PC-9 (cell line): ENCODE measurements at regions not wholly inside any gene's neighbourhood (a gene's known extent, or its start where the extent isn't known, plus 50 kb on each side); places are given as distances from the start of the nearest gene placed in this dataset.

Experiments
- BruUV-seq: library from RNA; stranded (reverse); fragments of 400-500 nt; replicated peaks from 2 replicates; lab custom pipeline; 2021; lab: Mats Ljungman, UMichigan
- CTCF ChIA-PET: fragments of 300-600 bp; sonication (Branson Sonifier 250); formaldehyde crosslinking; loops from one replicate; lab custom pipeline; 2022; ENCODE audit warnings: antibody characterized with exemption; lab: Charles Lee
- POLR2A ChIA-PET: fragments of 300-600 bp; sonication (Branson Sonifier 250); formaldehyde crosslinking; loops from one replicate; lab custom pipeline; 2022; ENCODE audit warnings: antibody characterized with exemption; ENCODE audit not compliant: unreplicated experiment; lab: Charles Lee
- DNase-seq, 2 experiments: peaks; one replicate each; pipeline versions ENCODE4 v3.0.0 to v3.0.0-alpha.2; 2015 to 2022; ENCODE audit warnings: mixed read lengths in 1 of 2
- H2AFZ ChIP-seq: fragments of 200-600 bp; sonication (generic); 2 replicates; pipeline ENCODE4 v1.8.1; 2017; ENCODE audit warnings: antibody characterized with exemption
- H3F3A ChIP-seq: fragments of 200-600 bp; sonication (generic); 2 replicates; pipeline ENCODE4 v1.8.1; 2017; ENCODE audit warnings: antibody characterized with exemption, mild to moderate bottlenecking, low read depth; ENCODE audit not compliant: insufficient read depth
- H3K27ac ChIP-seq: fragments of 200-600 bp; sonication (generic); 2 replicates; pipeline ENCODE4 v1.6.1; 2016; ENCODE audit warnings: mixed run types
- H3K27me3 ChIP-seq: fragments of 200-600 bp; sonication (generic); 2 replicates; pipeline ENCODE4 v1.6.1; 2016; ENCODE audit warnings: low read depth, mixed run types; ENCODE audit not compliant: insufficient read depth
- H3K36me3 ChIP-seq: fragments of 200-600 bp; sonication (generic); 2 replicates; pipeline ENCODE4 v1.6.1; 2016; ENCODE audit warnings: low read depth, mixed run types
- H3K4me1 ChIP-seq: fragments of 200-600 bp; sonication (generic); replicated peaks from 2 replicates; pipeline ENCODE4 v1.6.1; 2016; ENCODE audit warnings: mixed run types; ENCODE audit not compliant: insufficient read depth
- H3K4me2 ChIP-seq: fragments of 200-600 bp; sonication (generic); 2 replicates; pipeline ENCODE4 v1.6.1; 2017; ENCODE audit warnings: mixed run types
- H3K4me3 ChIP-seq: fragments of 200-600 bp; sonication (generic); 2 replicates; pipeline ENCODE4 v1.6.1; 2016; ENCODE audit warnings: mixed run types
- H3K79me2 ChIP-seq: fragments of 200-600 bp; sonication (generic); 2 replicates; pipeline ENCODE4 v1.6.1; 2017; ENCODE audit warnings: low read depth, mixed run types
- H3K9me2 ChIP-seq: fragments of 200-600 bp; sonication (generic); 2 replicates; pipeline ENCODE4 v1.8.1; 2017; ENCODE audit warnings: mild to moderate bottlenecking; ENCODE audit not compliant: insufficient read depth
- H3K9me3 ChIP-seq: fragments of 200-600 bp; sonication (generic); 2 replicates; pipeline ENCODE4 v1.8.1; 2016; ENCODE audit warnings: low read depth; ENCODE audit not compliant: insufficient read depth
- H4K20me1 ChIP-seq: fragments of 200-600 bp; sonication (generic); 2 replicates; pipeline ENCODE4 v1.8.1; 2017; ENCODE audit not compliant: insufficient read depth
- CTCF ChIP-seq: fragments of 200-600 bp; sonication (generic); conservative IDR thresholded peaks from 2 replicates; pipeline ENCODE4 v1.6.1; 2017; ENCODE audit warnings: mixed run types, antibody characterized with exemption, mild to moderate bottlenecking, moderate library complexity
- EZH2 ChIP-seq: fragments of 200-600 bp; sonication (generic); IDR thresholded peaks from 2 replicates; pipeline ENCODE4 v1.8.0; 2017; ENCODE audit warnings: antibody characterized with exemption, low read depth
- intact Hi-C: fragments of 100-400 bp; cut with micrococcal nuclease; formaldehyde crosslinking; loops from one replicate; pipeline ENCODE4 v1.10.0; 2022; ENCODE audit not compliant: unreplicated experiment

GRCh38 chr15:47203993-47204392 lies 513.3 kb upstream of the SEMA6D start:
- no peaks in the 10 kb centered on the region for H3K27me3 ChIP-seq
- no peaks in the 10 kb centered on the region for H4K20me1 ChIP-seq
- POLR2A ChIA-PET = no interaction called here
- no peaks in the 10 kb centered on the region for H3K4me1 ChIP-seq
- H3K79me2 ChIP-seq = no peaks in the 10 kb centered on the region
- H3K4me3 ChIP-seq = no peak overlapping the region
- no TSS peak for BruUV-seq
- DNase-seq = no peak
- H2AFZ ChIP-seq = no peak overlapping the region
- H3F3A ChIP-seq = no peaks in the 10 kb centered on the region
- intact Hi-C loops = no loop called here
- H3K27ac ChIP-seq = no peak overlapping the region
- TF ChIP-seq CTCF (no peak), EZH2 (no peak)
- CTCF ChIA-PET = no interaction called here
- no peaks in the 10 kb centered on the region for H3K36me3 ChIP-seq
- no peaks in the 10 kb centered on the region for H3K9me2 ChIP-seq
- no peak overlapping the region for H3K4me2 ChIP-seq
- H3K9me3 ChIP-seq = no peaks in the 10 kb centered on the region

- Histone ChIP-seq H3F3A (no peaks in the 10 kb centered on the region), H3K4me2 (no peak overlapping the region), H3K27ac (no peak overlapping the region), H4K20me1 (no peaks in the 10 kb centered on the region), H3K36me3 (no peaks in the 10 kb centered on the region), H3K9me3 (no peaks in the 10 kb centered on the region), H3K79me2 (no peaks in the 10 kb centered on the region), H3K9me2 (no peaks in the 10 kb centered on the region), H3K27me3 (no peaks in the 10 kb centered on the region), H3K4me3 (no peak overlapping the region), H3K4me1 (no peaks in the 10 kb centered on the region), H2AFZ (no peak overlapping the region)
- no peak for DNase-seq
- intact Hi-C loops = no loop called here
- BruUV-seq = no TSS peak
- POLR2A ChIA-PET = no interaction called here
- TF ChIP-seq EZH2 = no peak
- no peak for TF ChIP-seq CTCF
- CTCF ChIA-PET = no interaction called here
Measured at GRCh38 chr15:47206358-47206978, 510.8 kb upstream of the SEMA6D start.

- H3K27ac ChIP-seq = no peak overlapping the region
- no peaks in the 10 kb centered on the region for H3K27me3 ChIP-seq
- no peaks in the 10 kb centered on the region for H4K20me1 ChIP-seq
- H3F3A ChIP-seq = no peaks in the 10 kb centered on the region
- no peaks in the 10 kb centered on the region for H3K79me2 ChIP-seq
- no peak overlapping the region for H3K4me2 ChIP-seq
- no peaks in the 10 kb centered on the region for H3K36me3 ChIP-seq
- no peak overlapping the region for H2AFZ ChIP-seq
- TF ChIP-seq EZH2 = no peak
- CTCF ChIA-PET = no interaction called here
- no peaks in the 10 kb centered on the region for H3K9me2 ChIP-seq
- DNase-seq = no peak
- no peaks in the 10 kb centered on the region for H3K4me1 ChIP-seq
- H3K9me3 ChIP-seq = no peaks in the 10 kb centered on the region
- no TSS peak for BruUV-seq
- intact Hi-C loops = no loop called here
- H3K4me3 ChIP-seq = no peak overlapping the region
- POLR2A ChIA-PET = no interaction called here
Measured at GRCh38 chr15:47209591-47209990, 507.7 kb upstream of the SEMA6D start.
